ENCODE measurements at regions not wholly inside any gene's neighbourhood (a gene's known extent, or its start where the extent isn't known, plus 50 kb on each side); places are given as distances from the start of the nearest gene placed in this dataset.

- no peaks in the 10 kb centered on the region for H3K36me3 Mint-ChIP-seq (ENCODE audit: low read depth)
- H3K9me3 Mint-ChIP-seq: no peaks in the 10 kb centered on the region; the same call in 1 of the 2 replicates
- peaks cover 7% of the 10 kb centered on the region for H3K4me1 Mint-ChIP-seq (ENCODE audit: low read depth)
- TF ChIP-seq CTCF (IDR thresholded peaks at IDR 0.05): no peak
- H3K4me3 Mint-ChIP-seq: no peak overlapping the region
- no peak overlapping the region for H3K27ac Mint-ChIP-seq
- DNase-seq: no peak
- H3K27me3 Mint-ChIP-seq (ENCODE audit: insufficient read depth): peaks cover 8% of the 10 kb centered on the region
These were observed 211.0 kb upstream of the ADAMTS16 start for GRCh38 chr5:4929092-4929655.

GRCh38 chr5:4939042-4939781, 200.9 kb upstream of the ADAMTS16 start:
- TF ChIP-seq CTCF (IDR thresholded peaks at IDR 0.05): no peak
- Mint-ChIP-seq H3K27me3 (ENCODE audit: insufficient read depth) (peaks cover 6% of the 10 kb centered on the region), H3K4me3 (no peak overlapping the region), H3K36me3 (ENCODE audit: low read depth) (no peaks in the 10 kb centered on the region), H3K27ac (no peak overlapping the region), H3K9me3 (0 out of 2 replicates have a peak, but pooled peaks cover 5% of the 10 kb centered on the region), H3K4me1 (ENCODE audit: low read depth) (no peaks in the 10 kb centered on the region)
- DNase-seq: no peak

GRCh38 chr5:4941161-4941560, 199.0 kb upstream of the ADAMTS16 start:
- H3K27ac Mint-ChIP-seq: no peak overlapping the region
- TF ChIP-seq CTCF (IDR thresholded peaks at IDR 0.05): no peak
- no peak overlapping the region for H3K4me3 Mint-ChIP-seq

GRCh38 chr5:4941957-4942830, 197.9 kb upstream of the ADAMTS16 start:
- H3K9me3 Mint-ChIP-seq: no peaks in the 10 kb centered on the region
- no peak overlapping the region for H3K27ac Mint-ChIP-seq
- H3K36me3 Mint-ChIP-seq (ENCODE audit: low read depth): no peaks in the 10 kb centered on the region
- H3K4me3 Mint-ChIP-seq: no peak overlapping the region
- TF ChIP-seq CTCF (IDR thresholded peaks at IDR 0.05): peak; percentile 89
- peaks cover 13% of the 10 kb centered on the region for H3K27me3 Mint-ChIP-seq (ENCODE audit: insufficient read depth)
- no peak for DNase-seq
- H3K4me1 Mint-ChIP-seq (ENCODE audit: low read depth): no peaks in the 10 kb centered on the region

More at GRCh38 chr5:4941161-4941560, 199.0 kb upstream of the ADAMTS16 start:
- no peaks in the 10 kb centered on the region for H3K4me1 Mint-ChIP-seq (ENCODE audit: low read depth)
- peaks cover 10% of the 10 kb centered on the region for H3K27me3 Mint-ChIP-seq (ENCODE audit: insufficient read depth)
- H3K36me3 Mint-ChIP-seq (ENCODE audit: low read depth): no peaks in the 10 kb centered on the region
- H3K9me3 Mint-ChIP-seq: no peaks in the 10 kb centered on the region
- DNase-seq: no peak

GRCh38 chr5:4942831-4943178, 197.3 kb upstream of the ADAMTS16 start:
- H3K27me3 Mint-ChIP-seq (ENCODE audit: insufficient read depth): peaks cover 10% of the 10 kb centered on the region
- TF ChIP-seq CTCF (IDR thresholded peaks at IDR 0.05): no peak
- no peak overlapping the region for H3K4me3 Mint-ChIP-seq
- no peaks in the 10 kb centered on the region for H3K36me3 Mint-ChIP-seq (ENCODE audit: low read depth)
- no peaks in the 10 kb centered on the region for H3K9me3 Mint-ChIP-seq
- DNase-seq: no peak
- no peaks in the 10 kb centered on the region for H3K4me1 Mint-ChIP-seq (ENCODE audit: low read depth)
- H3K27ac Mint-ChIP-seq: no peak overlapping the region
